ENCODE measurements at regions not wholly inside any gene's neighbourhood (a gene's known extent, or its start where the extent isn't known, plus 50 kb on each side); places are given as distances from the start of the nearest gene placed in this dataset.

DNA sequence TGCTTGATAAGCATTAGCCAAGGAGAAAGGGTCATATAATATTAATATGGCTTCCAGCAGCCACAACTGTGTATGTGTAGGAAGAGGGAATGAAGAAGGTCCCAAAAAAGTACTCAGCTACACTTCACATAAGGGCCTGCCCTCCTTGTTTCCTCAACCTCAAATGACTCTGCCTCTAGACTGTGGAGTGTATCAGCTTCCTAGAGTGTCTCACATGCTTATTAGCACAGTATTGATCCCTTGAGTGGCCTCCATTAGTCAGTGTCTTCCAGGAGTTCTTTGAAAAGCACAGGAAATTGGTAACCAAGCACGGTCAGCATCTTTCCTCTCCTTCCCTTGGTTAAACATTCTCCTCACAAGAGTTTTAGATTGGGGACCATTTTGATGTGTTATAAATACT, 190.4 kb upstream of the ATP10B start:
- H2AFZ ChIP-seq (ENCODE audit: low read depth, low read length, poor library complexity, severe bottlenecking) = no peak overlapping the region
- no peaks in the 10 kb centered on the region for H3K27me3 ChIP-seq (ENCODE audit: insufficient read depth, low read length)
- ChIA-PET POLR2A (no interaction called here), RAD21 (ENCODE audit: low non-redundant PET in 1 of 2, low total read pairs in 2 of 2, uncharacterized antibody in 2 of 2, unreplicated experiment in 2 of 2) (no interaction called here), CTCF (no interaction called here)
- BruUV-seq (replicated peaks) = no TSS peak
- H4K20me1 ChIP-seq (ENCODE audit: insufficient read depth) = no peaks in the 10 kb centered on the region
- TF ChIP-seq FOSL1 (IDR thresholded peaks at IDR 0.05; ENCODE audit: low read depth) (no peak), CBX3 (IDR thresholded peaks at IDR 0.05; ENCODE audit: low read depth) (no peak), POLR2A (IDR thresholded peaks at IDR 0.05; ENCODE audit: borderline replicate concordance, extremely low read depth, insufficient read depth, insufficient read length) (no peak), ATF3 (IDR thresholded peaks at IDR 0.05) (no peak), EZH2phosphoT487 (IDR thresholded peaks at IDR 0.05; ENCODE audit: borderline replicate concordance) (no peak), SRF (IDR thresholded peaks at IDR 0.05; ENCODE audit: low read depth) (no peak), SP1 (IDR thresholded peaks at IDR 0.05; ENCODE audit: low read depth) (no peak), EGR1 (IDR thresholded peaks at IDR 0.05; ENCODE audit: low read depth) (no peak), TCF7L2 (IDR thresholded peaks at IDR 0.05; ENCODE audit: borderline replicate concordance, extremely low read depth, insufficient read depth, insufficient read length) (no peak), EZH2 (IDR thresholded peaks at IDR 0.05) (no peak), JUND (IDR thresholded peaks at IDR 0.05) (no peak), ZFX (IDR thresholded peaks at IDR 0.05) (no peak), RAD21 (IDR thresholded peaks at IDR 0.05; ENCODE audit: low read depth) (no peak), ELF1 (IDR thresholded peaks at IDR 0.05; ENCODE audit: borderline replicate concordance, low read depth) (no peak), CTCF (IDR thresholded peaks at IDR 0.05 in 2 of 3, conservative IDR thresholded peaks at IDR 0.05 in 1 of 3; ENCODE audit: borderline replicate concordance in 1 of 3, insufficient read depth in 1 of 3, low read depth in 2 of 3, low read length in 2 of 3) (no peak), ZNF274 (IDR thresholded peaks at IDR 0.05; ENCODE audit: low read depth, low read length) (no peak)
- TF ChIP-seq, protein P1, sequence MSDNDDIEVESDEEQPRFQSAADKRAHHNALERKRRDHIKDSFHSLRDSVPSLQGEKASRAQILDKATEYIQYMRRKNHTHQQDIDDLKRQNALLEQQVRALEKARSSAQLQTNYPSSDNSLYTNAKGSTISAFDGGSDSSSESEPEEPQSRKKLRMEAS (IDR thresholded peaks at IDR 0.05) = no peak
- TF ChIP-seq, protein P2, sequence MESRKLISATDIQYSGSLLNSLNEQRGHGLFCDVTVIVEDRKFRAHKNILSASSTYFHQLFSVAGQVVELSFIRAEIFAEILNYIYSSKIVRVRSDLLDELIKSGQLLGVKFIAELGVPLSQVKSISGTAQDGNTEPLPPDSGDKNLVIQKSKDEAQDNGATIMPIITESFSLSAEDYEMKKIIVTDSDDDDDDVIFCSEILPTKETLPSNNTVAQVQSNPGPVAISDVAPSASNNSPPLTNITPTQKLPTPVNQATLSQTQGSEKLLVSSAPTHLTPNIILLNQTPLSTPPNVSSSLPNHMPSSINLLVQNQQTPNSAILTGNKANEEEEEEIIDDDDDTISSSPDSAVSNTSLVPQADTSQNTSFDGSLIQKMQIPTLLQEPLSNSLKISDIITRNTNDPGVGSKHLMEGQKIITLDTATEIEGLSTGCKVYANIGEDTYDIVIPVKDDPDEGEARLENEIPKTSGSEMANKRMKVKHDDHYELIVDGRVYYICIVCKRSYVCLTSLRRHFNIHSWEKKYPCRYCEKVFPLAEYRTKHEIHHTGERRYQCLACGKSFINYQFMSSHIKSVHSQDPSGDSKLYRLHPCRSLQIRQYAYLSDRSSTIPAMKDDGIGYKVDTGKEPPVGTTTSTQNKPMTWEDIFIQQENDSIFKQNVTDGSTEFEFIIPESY (IDR thresholded peaks at IDR 0.05; ENCODE audit: extremely low read depth, insufficient replicate concordance, low read length) = no peak
- TF ChIP-seq, protein P3, sequence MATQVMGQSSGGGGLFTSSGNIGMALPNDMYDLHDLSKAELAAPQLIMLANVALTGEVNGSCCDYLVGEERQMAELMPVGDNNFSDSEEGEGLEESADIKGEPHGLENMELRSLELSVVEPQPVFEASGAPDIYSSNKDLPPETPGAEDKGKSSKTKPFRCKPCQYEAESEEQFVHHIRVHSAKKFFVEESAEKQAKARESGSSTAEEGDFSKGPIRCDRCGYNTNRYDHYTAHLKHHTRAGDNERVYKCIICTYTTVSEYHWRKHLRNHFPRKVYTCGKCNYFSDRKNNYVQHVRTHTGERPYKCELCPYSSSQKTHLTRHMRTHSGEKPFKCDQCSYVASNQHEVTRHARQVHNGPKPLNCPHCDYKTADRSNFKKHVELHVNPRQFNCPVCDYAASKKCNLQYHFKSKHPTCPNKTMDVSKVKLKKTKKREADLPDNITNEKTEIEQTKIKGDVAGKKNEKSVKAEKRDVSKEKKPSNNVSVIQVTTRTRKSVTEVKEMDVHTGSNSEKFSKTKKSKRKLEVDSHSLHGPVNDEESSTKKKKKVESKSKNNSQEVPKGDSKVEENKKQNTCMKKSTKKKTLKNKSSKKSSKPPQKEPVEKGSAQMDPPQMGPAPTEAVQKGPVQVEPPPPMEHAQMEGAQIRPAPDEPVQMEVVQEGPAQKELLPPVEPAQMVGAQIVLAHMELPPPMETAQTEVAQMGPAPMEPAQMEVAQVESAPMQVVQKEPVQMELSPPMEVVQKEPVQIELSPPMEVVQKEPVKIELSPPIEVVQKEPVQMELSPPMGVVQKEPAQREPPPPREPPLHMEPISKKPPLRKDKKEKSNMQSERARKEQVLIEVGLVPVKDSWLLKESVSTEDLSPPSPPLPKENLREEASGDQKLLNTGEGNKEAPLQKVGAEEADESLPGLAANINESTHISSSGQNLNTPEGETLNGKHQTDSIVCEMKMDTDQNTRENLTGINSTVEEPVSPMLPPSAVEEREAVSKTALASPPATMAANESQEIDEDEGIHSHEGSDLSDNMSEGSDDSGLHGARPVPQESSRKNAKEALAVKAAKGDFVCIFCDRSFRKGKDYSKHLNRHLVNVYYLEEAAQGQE (IDR thresholded peaks at IDR 0.05; ENCODE audit: low read depth) = no peak
- intact Hi-C loops (cut with micrococcal nuclease) = no loop called here
- no peak overlapping the region for H3K27ac ChIP-seq (ENCODE audit: low read depth, low read length)
- no peak overlapping the region for H3K4me2 ChIP-seq (ENCODE audit: low read length)
- no peak overlapping the region for H3K4me3 ChIP-seq (replicated peaks in 1 of 2; ENCODE audit: low read depth in 1 of 2, low read length in 2 of 2)
- no peaks in the 10 kb centered on the region; a peak in 1 of 4 replicates for H3K9me3 ChIP-seq (ENCODE audit: control insufficient read depth in 1 of 2, insufficient read depth in 1 of 2, low read depth in 1 of 2, low read length in 2 of 2)
- no peaks in the 10 kb centered on the region for H3K4me1 ChIP-seq (ENCODE audit: control insufficient read depth in 1 of 2, insufficient read depth in 2 of 2, low read length in 2 of 2)
- no peaks in the 10 kb centered on the region for H3K36me3 ChIP-seq (ENCODE audit: control insufficient read depth in 1 of 2, insufficient read depth in 2 of 2, low read length in 2 of 2)
- DNase-seq (ENCODE audit: low read depth, low spot score) (no peak), ATAC-seq (no peak)
- H3K9me2 ChIP-seq (ENCODE audit: insufficient read depth) = no peaks in the 10 kb centered on the region
- no peaks in the 10 kb centered on the region for H3K79me2 ChIP-seq (ENCODE audit: insufficient read depth, low read length)
- H3K9ac ChIP-seq (ENCODE audit: low read length) = no peak overlapping the region

Data from HCT116 (cell line).